ENCODE measurements at regions not wholly inside any gene's neighbourhood (a gene's known extent, or its start where the extent isn't known, plus 50 kb on each side); places are given as distances from the start of the nearest gene placed in this dataset.
A peak's percentile ranks its signal among the peaks of the same experiment; 100 is the strongest.
"Not testable (repeated sequence)": the region's sequence is repeated elsewhere in the genome, so short reads cannot be mapped to it uniquely, and the experiment has no call there.

DNA sequence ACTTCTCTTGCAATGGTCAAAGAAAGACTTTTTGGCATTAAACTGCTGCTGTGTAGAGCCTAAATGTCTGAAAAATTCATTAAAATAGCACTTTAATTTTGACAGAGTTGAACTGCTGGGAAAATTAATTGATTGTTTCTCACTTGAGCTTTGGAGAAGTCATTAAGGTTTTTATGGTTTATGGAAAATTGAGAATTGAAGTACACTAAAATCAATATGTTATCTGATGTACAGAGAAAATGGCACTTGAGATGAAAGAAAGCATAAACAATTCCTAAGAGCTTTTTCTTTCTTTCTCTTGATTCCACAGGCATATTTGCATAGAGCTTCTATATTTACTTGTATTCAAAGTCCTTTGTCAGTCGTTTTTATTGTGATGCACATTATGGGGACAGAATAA lies 188.5 kb upstream of the CAND1 start:
- no peak for DNase-seq (ENCODE audit: low read depth)

DNA sequence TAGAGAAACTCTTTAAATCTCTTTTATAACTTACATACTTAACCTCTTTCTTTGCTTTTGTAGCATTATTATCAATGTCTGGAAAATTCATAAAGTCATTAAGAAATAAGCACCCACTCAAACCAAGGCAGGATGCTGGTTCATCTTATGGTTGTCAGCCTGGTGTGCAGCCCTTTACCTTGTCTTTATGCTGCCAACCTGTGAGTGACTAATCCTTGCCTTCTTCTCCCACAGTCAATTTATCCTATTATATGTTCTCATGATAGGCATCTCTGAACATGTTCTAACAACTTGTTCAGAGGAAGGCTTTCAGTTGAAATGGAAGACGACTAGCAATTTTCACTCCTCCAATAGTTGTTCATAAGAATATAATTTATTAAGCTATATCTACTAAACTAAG lies 186.9 kb upstream of the CAND1 start:
- no peak for DNase-seq (ENCODE audit: low read depth)

- DNase-seq (ENCODE audit: low read depth): no peak
Measured at GRCh38 chr12:67085699-67086098, 183.5 kb upstream of the CAND1 start.

DNA sequence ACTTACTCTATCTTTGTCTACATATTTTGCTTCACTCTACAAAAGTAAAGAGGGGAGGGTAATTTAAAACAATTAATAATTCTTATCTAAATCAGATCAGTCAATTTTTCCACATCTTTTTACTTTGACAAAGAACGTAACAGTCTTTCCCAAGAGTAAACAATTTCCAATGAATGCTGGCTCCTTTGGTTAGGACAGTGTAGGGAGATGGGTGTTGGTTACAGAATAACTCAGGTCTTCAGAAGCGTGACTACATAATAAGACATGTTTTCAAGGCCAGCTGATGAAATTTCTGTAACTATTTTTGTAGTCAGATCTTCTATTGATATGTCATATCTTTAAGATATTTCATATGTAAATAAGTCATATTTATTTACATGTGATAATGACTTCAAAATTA lies 183.0 kb upstream of the CAND1 start:
- no peak for DNase-seq (ENCODE audit: low read depth)

- no peak for DNase-seq (ENCODE audit: low read depth)
Measured at GRCh38 chr12:67088401-67089118, 180.6 kb upstream of the CAND1 start.

- no peak for DNase-seq (ENCODE audit: low read depth)
Measured at GRCh38 chr12:67091204-67091603, 178.0 kb upstream of the CAND1 start.

- DNase-seq (ENCODE audit: low read depth): no peak
Measured at GRCh38 chr12:67091678-67092077, 177.5 kb upstream of the CAND1 start.

DNA sequence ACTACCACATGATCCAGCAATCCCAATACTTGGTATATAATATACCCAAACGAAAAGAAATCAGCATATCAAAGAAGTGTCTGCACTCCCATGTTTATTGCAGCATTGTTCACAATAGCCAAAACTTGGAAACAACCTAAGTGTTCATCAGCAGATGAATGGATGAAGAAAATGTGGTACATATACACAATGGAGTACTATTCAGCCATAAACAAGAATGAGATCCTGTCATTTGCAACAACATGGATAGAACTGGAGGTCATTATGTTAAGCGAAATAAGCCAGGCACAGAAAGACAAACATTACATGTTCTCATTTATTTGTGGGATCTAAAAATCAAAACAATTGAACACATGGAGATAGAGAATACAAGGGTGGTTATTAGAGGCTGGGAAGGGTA lies 176.2 kb upstream of the CAND1 start:
- DNase-seq (ENCODE audit: low read depth): not testable (repeated sequence)

DNA sequence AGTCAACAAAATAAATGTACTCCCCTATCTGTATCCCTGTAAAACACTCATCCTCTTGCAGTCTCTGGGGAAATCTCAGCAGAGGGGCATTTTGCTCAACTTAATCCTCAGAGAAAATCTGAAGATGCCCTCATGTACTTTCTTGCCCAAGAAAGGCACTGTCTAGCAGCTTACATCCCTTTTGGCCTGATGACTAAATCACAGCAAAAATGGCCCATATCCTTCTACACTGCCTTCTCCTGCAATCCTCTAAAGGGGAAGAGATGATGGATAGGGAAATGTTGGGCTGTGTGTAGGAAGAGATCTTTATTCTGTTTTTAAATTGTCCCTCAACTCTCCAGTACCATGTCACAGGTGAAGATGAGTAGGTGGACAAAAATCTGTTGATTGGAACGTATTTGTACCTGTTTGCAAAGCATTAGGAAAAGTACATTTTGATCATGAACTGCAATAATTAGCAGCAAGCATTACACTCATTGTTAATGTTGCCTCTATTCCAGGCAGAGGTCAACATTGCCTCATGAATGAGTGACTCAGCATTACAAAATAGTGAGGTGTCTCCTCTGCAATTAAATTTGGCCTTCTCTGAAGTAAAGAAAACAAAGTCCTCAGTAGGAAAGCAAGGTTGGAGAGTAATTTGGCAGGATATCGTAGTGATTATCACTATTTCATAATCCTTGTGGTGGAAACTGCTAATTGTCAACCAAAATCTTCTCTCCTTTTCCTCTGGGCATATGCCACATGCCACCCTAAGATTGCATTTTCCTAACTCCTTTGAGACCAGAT lies 172.4 kb upstream of the CAND1 start:
- peak; percentile 32 for DNase-seq (ENCODE audit: low read depth)

DNA sequence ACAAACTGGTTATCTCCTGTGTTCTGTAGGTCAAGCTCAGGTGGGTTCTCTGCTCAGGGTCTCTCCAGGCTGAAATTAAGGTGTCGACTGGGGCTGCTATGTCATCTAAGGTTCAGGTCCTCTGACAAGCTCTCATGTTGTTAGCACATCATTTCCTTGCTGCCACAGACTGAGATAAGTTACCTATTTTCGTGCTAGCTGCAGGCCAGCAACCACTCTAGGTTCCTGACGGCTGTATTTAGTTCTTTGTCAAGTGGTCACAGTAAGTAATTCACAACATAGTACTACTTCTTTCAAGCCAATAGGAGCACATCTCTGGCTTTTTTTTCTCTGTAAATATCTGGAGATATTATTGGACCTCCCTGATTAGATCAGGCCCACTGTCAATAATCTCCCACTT lies 169.3 kb upstream of the CAND1 start:
- no peak for DNase-seq (ENCODE audit: low read depth)

GRCh38 chr12:67103521-67103920 lies 165.6 kb upstream of the CAND1 start:
- no peak for DNase-seq (ENCODE audit: low read depth)

GRCh38 chr12:67107235-67107634 lies 161.9 kb upstream of the CAND1 start:
- DNase-seq (ENCODE audit: low read depth): no peak

DNA sequence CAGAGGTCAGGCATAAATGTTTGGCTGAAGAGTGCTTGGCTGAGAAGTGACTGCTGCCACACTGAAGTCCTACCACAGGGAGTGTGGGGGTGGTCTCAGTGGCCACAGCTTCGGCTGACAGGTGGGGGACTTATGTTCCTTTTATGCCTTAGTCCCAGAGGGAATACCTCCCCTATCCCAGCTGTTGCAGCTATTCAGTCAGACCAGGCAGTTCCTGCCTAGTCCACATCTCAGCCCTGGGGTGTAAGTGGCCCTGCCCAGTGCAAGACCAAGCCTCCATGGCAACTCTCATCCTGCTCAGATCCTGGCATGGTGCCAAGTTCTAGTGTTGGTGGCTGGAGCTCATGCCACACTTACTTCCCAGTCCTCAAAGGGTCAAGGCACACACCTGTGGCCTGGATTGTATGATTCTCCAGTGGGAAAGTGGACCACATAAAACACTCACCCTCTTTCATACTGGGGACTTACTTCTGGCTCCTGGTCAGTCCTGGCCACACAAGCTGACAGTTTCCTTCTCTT lies 161.3 kb upstream of the CAND1 start:
- DNase-seq (ENCODE audit: low read depth): no peak

DNA sequence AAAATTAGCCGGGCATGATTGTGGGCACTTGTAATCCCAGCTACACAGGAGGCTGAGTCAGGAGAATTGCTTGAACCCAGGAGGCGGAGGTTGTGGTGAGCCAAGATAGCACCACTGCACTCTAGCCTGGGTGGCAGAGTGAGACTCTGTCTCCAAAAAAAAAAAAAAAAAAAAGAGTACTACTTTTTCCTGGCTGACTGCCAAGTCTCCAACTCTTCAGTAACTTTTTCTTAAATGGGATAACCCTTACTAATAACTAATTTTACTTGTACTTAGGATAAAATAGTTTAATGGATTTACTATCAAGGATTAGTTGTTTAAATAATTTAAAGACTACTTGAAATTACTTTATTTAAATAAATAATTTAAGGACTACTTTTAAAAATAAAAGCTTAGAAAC lies 158.8 kb upstream of the CAND1 start:
- not testable (repeated sequence) for DNase-seq (ENCODE audit: low read depth)

GRCh38 chr12:67111182-67111581 lies 158.0 kb upstream of the CAND1 start:
- no peak for DNase-seq (ENCODE audit: low read depth)

- DNase-seq (ENCODE audit: low read depth): no peak
Measured at GRCh38 chr12:67112586-67112985, 156.6 kb upstream of the CAND1 start.

DNA sequence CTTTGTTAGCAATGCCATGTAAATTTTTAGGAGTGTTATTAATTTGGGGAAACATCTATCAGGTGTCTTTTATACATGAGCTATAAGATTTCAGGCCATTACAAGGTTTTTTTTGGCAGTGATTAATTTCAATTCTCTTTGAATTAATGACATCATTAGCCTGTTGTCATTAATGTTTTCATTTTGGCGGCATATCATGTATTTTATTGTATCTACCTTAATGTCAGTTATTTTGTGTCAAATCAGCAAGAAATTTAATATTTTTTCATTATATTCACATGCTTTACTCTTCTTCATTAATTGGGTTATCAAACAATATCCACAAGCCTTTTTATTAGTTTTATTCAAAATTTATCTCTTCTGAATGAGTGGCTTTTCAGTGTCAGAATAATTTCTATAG lies 153.0 kb upstream of the CAND1 start:
- no peak for DNase-seq (ENCODE audit: low read depth)

DNA sequence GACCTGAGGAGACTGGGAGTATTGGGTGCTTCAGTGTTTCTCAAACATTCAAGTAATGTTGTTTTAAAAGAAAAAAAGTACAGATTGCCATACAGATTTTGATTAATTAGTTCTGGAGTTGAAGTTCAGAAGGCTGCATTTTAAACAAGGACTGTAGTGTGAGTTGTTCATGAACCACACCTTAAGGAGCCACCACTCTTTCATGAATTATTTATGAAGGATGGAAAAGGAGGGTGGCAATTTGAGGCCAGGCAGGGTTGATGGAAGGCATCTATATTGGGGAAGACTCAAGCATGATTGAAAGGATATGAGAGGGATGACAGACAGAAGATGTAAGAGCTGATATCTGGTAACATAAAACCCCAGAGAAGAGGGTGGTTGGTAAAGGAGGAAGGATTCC lies 146.6 kb upstream of the CAND1 start:
- no peak for DNase-seq (ENCODE audit: low read depth)

GRCh38 chr12:67137256-67137655 lies 131.9 kb upstream of the CAND1 start:
- DNase-seq (ENCODE audit: low read depth): no peak

- no peak for DNase-seq (ENCODE audit: low read depth)
Measured at GRCh38 chr12:67141296-67142018, 127.7 kb upstream of the CAND1 start.

DNA sequence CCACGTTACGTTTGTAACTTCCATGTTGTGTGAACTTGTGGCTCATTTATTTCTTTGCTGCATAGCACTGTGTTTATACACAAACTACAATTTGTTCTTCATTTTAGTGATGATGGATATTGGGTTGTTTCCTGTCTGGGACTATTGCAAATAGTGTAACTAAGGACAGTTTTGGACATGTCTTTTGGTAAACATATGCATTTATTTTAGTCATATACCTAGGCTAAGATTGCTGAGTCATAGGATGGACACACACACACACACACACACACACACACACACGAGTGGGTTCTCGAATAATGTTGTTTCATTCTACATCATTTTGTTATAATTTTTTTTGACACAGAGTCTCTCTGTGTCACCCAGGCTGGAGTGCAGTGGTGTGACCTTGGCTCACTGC lies 123.5 kb upstream of the CAND1 start:
- DNase-seq (ENCODE audit: low read depth): no peak

- DNase-seq (ENCODE audit: low read depth): no peak
Measured at GRCh38 chr12:67147030-67147429, 122.1 kb upstream of the CAND1 start.

DNA sequence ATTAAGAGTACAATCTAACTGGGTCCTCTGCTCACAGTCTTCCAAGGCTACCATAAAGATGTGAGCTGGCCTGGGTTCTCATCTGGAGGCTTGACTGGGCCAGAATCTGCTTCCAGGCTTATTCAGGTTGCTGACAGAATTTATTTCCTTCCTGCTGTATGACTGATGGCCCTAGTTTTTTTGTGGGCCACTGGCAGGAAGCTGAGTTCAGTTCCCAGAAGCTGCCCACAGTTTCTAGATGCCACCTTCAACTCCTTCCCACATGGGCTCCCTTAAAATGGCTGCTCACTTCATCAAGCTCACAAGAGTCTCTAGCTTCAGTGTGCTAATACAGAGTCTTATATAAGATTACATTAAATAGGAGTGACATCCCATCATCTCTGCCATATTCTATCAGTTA lies 121.7 kb upstream of the CAND1 start:
- no peak for DNase-seq (ENCODE audit: low read depth)
